Endothelial cell of umbilical vein (primary cell): ENCODE measurements at regions not wholly inside any gene's neighbourhood (a gene's known extent, or its start where the extent isn't known, plus 50 kb on each side); places are given as distances from the start of the nearest gene placed in this dataset.

Experiments
- BruUV-seq: library from RNA; stranded (reverse); fragments of 400-500 nt; replicated peaks from 2 replicates; lab custom pipeline; 2021; lab: Mats Ljungman, UMichigan
- CTCF ChIA-PET: fragments of 300-600, 350-600 bp; sonication (Branson Sonifier 250); formaldehyde crosslinking; loops from one replicate; lab custom pipeline; 2021; ENCODE audit warnings: antibody characterized with exemption, inconsistent platforms; lab: Charles Lee
- POLR2A ChIA-PET: fragments of 300-600, 350-600 bp; sonication (Branson Sonifier 250); formaldehyde crosslinking; loops from one replicate; lab custom pipeline; 2021; ENCODE audit warnings: antibody characterized with exemption, inconsistent platforms; lab: Charles Lee
- DNase-seq: peaks from one replicate; pipeline ENCODE4 v3.0.0-alpha.2; 2011; ENCODE audit warnings: low read depth, low spot score
- FAIRE-seq: peaks from 2 replicates; lab custom pipeline; 2011; peaks lifted over from hg19 to GRCh38; lab: Jason Lieb, UNC
- H2AFZ ChIP-seq: 2 replicates; pipeline ENCODE4 v1.6.0; 2012; ENCODE audit warnings: low read depth, low read length, control low read depth, inconsistent platforms
- H3K27ac ChIP-seq: 2 replicates; pipeline ENCODE4 v1.5.1; 2011; ENCODE audit warnings: low read depth, mild to moderate bottlenecking, control low read depth, low read length, moderate library complexity; ENCODE audit not compliant: insufficient read depth
- H3K27me3 ChIP-seq, 2 experiments: 2 replicates each; pipeline versions ENCODE4 v1.6.0 to v1.6.1; 2011; ENCODE audit warnings: low read length in 2 of 2, mixed read lengths in 1 of 2; ENCODE audit not compliant: control insufficient read depth in 2 of 2, insufficient read depth in 2 of 2
- H3K36me3 ChIP-seq, 2 experiments: 2 replicates in 1 of 2; 3 replicates in 1 of 2; pipeline ENCODE4 v1.5.1; 2011; ENCODE audit warnings: low read length in 2 of 2, mild to moderate bottlenecking in 1 of 2, moderate library complexity in 1 of 2; ENCODE audit not compliant: control insufficient read depth in 2 of 2, insufficient read depth in 2 of 2; ENCODE audit errors: extremely low read depth in 1 of 2
- H3K4me1 ChIP-seq: 3 replicates; pipeline ENCODE4 v1.5.1; 2011; ENCODE audit warnings: mild to moderate bottlenecking, low read length; ENCODE audit not compliant: control insufficient read depth, insufficient read depth; ENCODE audit errors: extremely low read depth
- H3K4me2 ChIP-seq: 2 replicates; pipeline ENCODE4 v1.6.1; 2011; ENCODE audit warnings: low read length, control low read depth, mixed read lengths; ENCODE audit not compliant: insufficient read depth
- H3K4me3 ChIP-seq, 3 experiments: fragments of 200-600 bp in 1 of 3; sonication (generic), shearing (Covaris generic) in 1 of 3; replicated peaks in 1 of 3; 2 replicates each; pipeline ENCODE4 v1.5.1; 2011 to 2016; ENCODE audit warnings: control low read depth in 3 of 3, low read length in 3 of 3, mild to moderate bottlenecking in 2 of 3, inconsistent platforms in 1 of 3, low read depth in 1 of 3, moderate library complexity in 1 of 3; ENCODE audit not compliant: insufficient read depth in 1 of 3
- H3K79me2 ChIP-seq: 2 replicates; pipeline ENCODE4 v1.6.0; 2012; ENCODE audit warnings: low read length, inconsistent platforms; ENCODE audit not compliant: control insufficient read depth, insufficient read depth
- H3K9ac ChIP-seq: replicated peaks from 2 replicates; pipeline ENCODE3; 2011; ENCODE audit warnings: low read length, control low read depth; ENCODE audit not compliant: insufficient read depth; ENCODE audit errors: extremely low read depth
- H3K9me1 ChIP-seq: replicated peaks from 3 replicates; pipeline ENCODE4 v1.6.0; 2011; ENCODE audit warnings: mild to moderate bottlenecking, low read length; ENCODE audit not compliant: control insufficient read depth, insufficient read depth; ENCODE audit errors: extremely low read depth
- H3K9me3 ChIP-seq: replicated peaks from 2 replicates; pipeline ENCODE4 v1.5.1; 2012; ENCODE audit warnings: low read length, inconsistent platforms; ENCODE audit not compliant: control insufficient read depth, insufficient read depth
- H4K20me1 ChIP-seq: replicated peaks from 2 replicates; pipeline ENCODE3; 2011; ENCODE audit warnings: mild to moderate bottlenecking, low read length; ENCODE audit not compliant: control insufficient read depth, insufficient read depth; ENCODE audit errors: extremely low read depth
- FOS ChIP-seq: IDR thresholded peaks from 2 replicates; pipeline ENCODE4 v1.6.1; 2011; ENCODE audit warnings: mild to moderate bottlenecking, low read length, moderate library complexity, borderline replicate concordance; ENCODE audit not compliant: insufficient read depth
- GATA2 ChIP-seq: IDR thresholded peaks from 2 replicates; pipeline ENCODE4 v1.7.0; 2011; ENCODE audit warnings: low read depth, mild to moderate bottlenecking, moderate library complexity, mixed read lengths, low read length; ENCODE audit not compliant: insufficient read length, insufficient read depth
- JUN ChIP-seq: IDR thresholded peaks from 2 replicates; pipeline ENCODE4 v1.6.1; 2011; ENCODE audit warnings: borderline replicate concordance, low read depth; ENCODE audit not compliant: insufficient read length, insufficient read depth
- MYC ChIP-seq: IDR thresholded peaks from one replicate; pipeline ENCODE4 v1.6.1; 2011; ENCODE audit warnings: mild to moderate bottlenecking, low read depth, low read length
- POLR2AphosphoS5 ChIP-seq: IDR thresholded peaks from 2 replicates; pipeline ENCODE4 v1.6.1; 2012; ENCODE audit warnings: low read depth, mild to moderate bottlenecking, control low read depth, low read length, moderate library complexity; ENCODE audit not compliant: insufficient read depth
- dilution Hi-C: fragments of 300-500 bp; cut with MboI; formaldehyde crosslinking; loops from one replicate; pipeline ENCODE4 v1.15.0; 2019; ENCODE audit warnings: low sequenced_read_pairs; ENCODE audit not compliant: extremely low pct_ligation_motif_present
- intact Hi-C: fragments of 100-400 bp; cut with micrococcal nuclease; formaldehyde crosslinking; loops from one replicate; pipeline ENCODE4 v1.10.0; 2022
- TF ChIP-seq, protein P1 (sequence below), 2 donors: IDR thresholded peaks; 1 replicate in 1 of 2; 2 replicates in 1 of 2; pipeline ENCODE4 v1.5.1; 2011; ENCODE audit warnings: low read length in 2 of 2, mild to moderate bottlenecking in 2 of 2, moderate library complexity in 2 of 2, control low read depth in 1 of 2, inconsistent platforms in 1 of 2, low read depth in 1 of 2; ENCODE audit not compliant: insufficient read depth in 1 of 2; ENCODE audit errors: extremely low read depth in 1 of 2
- TF ChIP-seq, protein P2 (sequence below): IDR thresholded peaks from 2 replicates; pipeline ENCODE4 v1.6.1; 2011; ENCODE audit not compliant: insufficient read depth, insufficient read length

DNA sequence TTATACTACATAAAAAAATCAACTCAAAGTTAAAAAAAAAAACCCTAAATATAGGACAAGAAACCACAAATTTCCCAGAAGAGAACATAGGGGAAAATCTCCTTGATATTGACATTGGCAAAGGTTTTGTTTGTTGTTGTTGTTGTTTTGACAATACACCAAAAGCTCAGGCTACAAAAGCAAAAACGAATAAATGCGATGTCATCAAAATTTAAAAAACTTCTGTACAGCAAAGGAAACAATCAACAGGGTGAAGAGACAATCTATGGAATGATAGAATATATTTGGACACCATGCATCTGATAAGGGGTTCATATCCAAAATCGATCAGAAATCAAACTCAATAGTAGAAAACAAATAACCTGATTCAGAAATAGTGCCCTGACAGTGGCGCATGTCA is 65.0 kb upstream of the L3MBTL4 start:
- Histone ChIP-seq H3K4me1 (no peaks in the 10 kb centered on the region), H4K20me1 (no peaks in the 10 kb centered on the region), H3K27me3 (no peaks in the 10 kb centered on the region), H3K9ac (no peak overlapping the region), H3K4me3 (no peak overlapping the region), H2AFZ (no peak overlapping the region), H3K36me3 (no peaks in the 10 kb centered on the region), H3K4me2 (no peak overlapping the region), H3K9me1 (no peaks in the 10 kb centered on the region), H3K9me3 (no peaks in the 10 kb centered on the region), H3K79me2 (no peaks in the 10 kb centered on the region), H3K27ac (no peak overlapping the region)
- DNase-seq: no peak
- intact Hi-C loops: no loop called here
- TF ChIP-seq POLR2AphosphoS5 (no peak), MYC (no peak), GATA2 (no peak), JUN (no peak), FOS (no peak)
- dilution Hi-C loops: no loop called here
- no TSS peak for BruUV-seq
- POLR2A ChIA-PET: no interaction called here
- CTCF ChIA-PET: no interaction called here
- no peak for FAIRE-seq

GRCh38 chr18:6482198-6482977 is 67.7 kb upstream of the L3MBTL4 start:
- H2AFZ ChIP-seq: no peak overlapping the region
- FAIRE-seq (no peak), DNase-seq (no peak)
- H3K9me3 ChIP-seq: no peaks in the 10 kb centered on the region
- H3K4me3 ChIP-seq: no peak overlapping the region
- ChIA-PET POLR2A (no interaction called here), CTCF (interaction anchor here (1.2 kb wide), 1 partner anchor 603 kb away, joined by 5 read pairs; no protein-coding TSS in a partner anchor)
- no TSS peak for BruUV-seq
- H3K9ac ChIP-seq: no peak overlapping the region
- no peak overlapping the region for H3K27ac ChIP-seq
- dilution Hi-C loops (no loop called here), intact Hi-C loops (loop anchor here (1.0 kb wide), 1 partner anchor 603 kb away; no protein-coding TSS in a partner anchor)
- no peaks in the 10 kb centered on the region for H3K27me3 ChIP-seq
- H3K9me1 ChIP-seq: no peaks in the 10 kb centered on the region
- H3K36me3 ChIP-seq: no peaks in the 10 kb centered on the region
- H3K79me2 ChIP-seq: no peaks in the 10 kb centered on the region
- H3K4me2 ChIP-seq: no peak overlapping the region
- H4K20me1 ChIP-seq: no peaks in the 10 kb centered on the region
- TF ChIP-seq, protein P1, sequence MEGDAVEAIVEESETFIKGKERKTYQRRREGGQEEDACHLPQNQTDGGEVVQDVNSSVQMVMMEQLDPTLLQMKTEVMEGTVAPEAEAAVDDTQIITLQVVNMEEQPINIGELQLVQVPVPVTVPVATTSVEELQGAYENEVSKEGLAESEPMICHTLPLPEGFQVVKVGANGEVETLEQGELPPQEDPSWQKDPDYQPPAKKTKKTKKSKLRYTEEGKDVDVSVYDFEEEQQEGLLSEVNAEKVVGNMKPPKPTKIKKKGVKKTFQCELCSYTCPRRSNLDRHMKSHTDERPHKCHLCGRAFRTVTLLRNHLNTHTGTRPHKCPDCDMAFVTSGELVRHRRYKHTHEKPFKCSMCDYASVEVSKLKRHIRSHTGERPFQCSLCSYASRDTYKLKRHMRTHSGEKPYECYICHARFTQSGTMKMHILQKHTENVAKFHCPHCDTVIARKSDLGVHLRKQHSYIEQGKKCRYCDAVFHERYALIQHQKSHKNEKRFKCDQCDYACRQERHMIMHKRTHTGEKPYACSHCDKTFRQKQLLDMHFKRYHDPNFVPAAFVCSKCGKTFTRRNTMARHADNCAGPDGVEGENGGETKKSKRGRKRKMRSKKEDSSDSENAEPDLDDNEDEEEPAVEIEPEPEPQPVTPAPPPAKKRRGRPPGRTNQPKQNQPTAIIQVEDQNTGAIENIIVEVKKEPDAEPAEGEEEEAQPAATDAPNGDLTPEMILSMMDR (IDR thresholded peaks at IDR 0.05; ENCODE audit: extremely low read depth in 1 of 2, insufficient read depth in 1 of 2, low read depth in 1 of 2, low read length in 2 of 2): peak; percentile 29 to 41
- TF ChIP-seq, protein P2, sequence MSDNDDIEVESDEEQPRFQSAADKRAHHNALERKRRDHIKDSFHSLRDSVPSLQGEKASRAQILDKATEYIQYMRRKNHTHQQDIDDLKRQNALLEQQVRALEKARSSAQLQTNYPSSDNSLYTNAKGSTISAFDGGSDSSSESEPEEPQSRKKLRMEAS: no peak
- no peaks in the 10 kb centered on the region for H3K4me1 ChIP-seq
